Osteoblast (primary cell): ENCODE measurements at regions not wholly inside any gene's neighbourhood (a gene's known extent, or its start where the extent isn't known, plus 50 kb on each side); places are given as distances from the start of the nearest gene placed in this dataset.
A peak's percentile ranks its signal among the peaks of the same experiment; 100 is the strongest.

ENCODE experiments used
- DNase-seq: peaks from one replicate; pipeline ENCODE4 v3.0.0; 2011; ENCODE audit warnings: low spot score, mixed read lengths; ENCODE audit not compliant: insufficient read length; ENCODE audit errors: missing footprints
- H2AFZ ChIP-seq: 2 replicates; pipeline ENCODE4 v1.6.0; 2011; ENCODE audit warnings: mild to moderate bottlenecking, low read length
- H3K27ac ChIP-seq: 2 replicates; pipeline ENCODE4 v1.5.1; 2011; ENCODE audit warnings: mild to moderate bottlenecking, low read depth, low read length, moderate library complexity
- H3K27me3 ChIP-seq: 2 replicates; pipeline ENCODE4 v1.6.0; 2012; ENCODE audit warnings: mild to moderate bottlenecking, control low read depth, inconsistent platforms, low read length, moderate library complexity; ENCODE audit not compliant: insufficient read depth
- H3K36me3 ChIP-seq: 2 replicates; pipeline ENCODE4 v1.5.1; 2011; ENCODE audit warnings: mild to moderate bottlenecking, low read length, control low read depth, moderate library complexity; ENCODE audit not compliant: insufficient read depth
- H3K4me1 ChIP-seq: 2 replicates; pipeline ENCODE4 v1.5.1; 2011; ENCODE audit warnings: mild to moderate bottlenecking, low read length, control low read depth, moderate library complexity; ENCODE audit not compliant: insufficient read depth
- H3K4me2 ChIP-seq: 2 replicates; pipeline ENCODE4 v1.6.0; 2011; ENCODE audit warnings: mild to moderate bottlenecking, low read length; ENCODE audit not compliant: insufficient read depth
- H3K4me3 ChIP-seq: fragments of 200-600 bp; sonication (generic); 3 replicates; pipeline ENCODE4 v1.5.1; 2012; ENCODE audit warnings: mild to moderate bottlenecking, low read length, inconsistent platforms; ENCODE audit not compliant: insufficient read depth
- H3K79me2 ChIP-seq: 2 replicates; pipeline ENCODE4 v1.6.0; 2012; ENCODE audit warnings: mild to moderate bottlenecking, low read length, control low read depth, inconsistent platforms; ENCODE audit not compliant: insufficient read depth
- H3K9me3 ChIP-seq: 2 replicates; pipeline ENCODE4 v1.5.1; 2011; ENCODE audit warnings: low read depth, low read length, control low read depth
- H4K20me1 ChIP-seq: 2 replicates; pipeline ENCODE4 v1.6.0; 2012; ENCODE audit warnings: mild to moderate bottlenecking, low read length, control low read depth; ENCODE audit not compliant: insufficient read depth
- CTCF ChIP-seq: IDR thresholded peaks from 2 replicates; pipeline ENCODE4 v1.5.1; 2011; ENCODE audit warnings: mild to moderate bottlenecking, low read depth, low read length, moderate library complexity; ENCODE audit errors: extremely low read depth

- Histone ChIP-seq H3K4me3 (no peak overlapping the region), H3K9me3 (no peaks in the 10 kb centered on the region), H3K27me3 (peaks cover 6% of the 10 kb centered on the region), H3K36me3 (no peaks in the 10 kb centered on the region), H4K20me1 (no peaks in the 10 kb centered on the region), H3K79me2 (no peaks in the 10 kb centered on the region), H3K4me2 (no peak overlapping the region), H3K27ac (no peak overlapping the region), H2AFZ (no peak overlapping the region), H3K4me1 (peaks cover 4% of the 10 kb centered on the region)
- TF ChIP-seq CTCF = no peak
- no peak for DNase-seq
Observed at GRCh38 chrX:39866229-39866628, 231.5 kb downstream of the BCOR start.

GRCh38 chrX:39869846-39870601 is 227.7 kb downstream of the BCOR start:
- H4K20me1 ChIP-seq = no peaks in the 10 kb centered on the region
- H2AFZ ChIP-seq = peak overlapping the region; percentile 17
- no peak for TF ChIP-seq CTCF
- peaks cover 4% of the 10 kb centered on the region for H3K27me3 ChIP-seq
- H3K79me2 ChIP-seq = no peaks in the 10 kb centered on the region
- no peaks in the 10 kb centered on the region for H3K9me3 ChIP-seq
- H3K4me2 ChIP-seq = no peak overlapping the region
- no peak for DNase-seq
- H3K4me1 ChIP-seq = peaks cover 4% of the 10 kb centered on the region
- no peak overlapping the region for H3K4me3 ChIP-seq
- no peaks in the 10 kb centered on the region for H3K36me3 ChIP-seq
- no peak overlapping the region for H3K27ac ChIP-seq

GRCh38 chrX:39871648-39872047 is 226.1 kb downstream of the BCOR start:
- TF ChIP-seq CTCF = no peak
- no peaks in the 10 kb centered on the region for H4K20me1 ChIP-seq

GRCh38 chrX:39873117-39873516 is 224.6 kb downstream of the BCOR start:
- H4K20me1 ChIP-seq = no peaks in the 10 kb centered on the region
- TF ChIP-seq CTCF = no peak
- peaks cover 8% of the 10 kb centered on the region for H3K27me3 ChIP-seq
- H3K4me3 ChIP-seq = no peak overlapping the region
- no peaks in the 10 kb centered on the region for H3K9me3 ChIP-seq
- H3K79me2 ChIP-seq = no peaks in the 10 kb centered on the region
- H2AFZ ChIP-seq = no peak overlapping the region
- H3K36me3 ChIP-seq = no peaks in the 10 kb centered on the region
- peaks cover 4% of the 10 kb centered on the region for H3K4me1 ChIP-seq
- H3K27ac ChIP-seq = no peak overlapping the region
- H3K4me2 ChIP-seq = no peak overlapping the region
- no peak for DNase-seq

More at GRCh38 chrX:39871648-39872047, 226.1 kb downstream of the BCOR start:
- peaks cover 4% of the 10 kb centered on the region for H3K4me1 ChIP-seq
- H3K27me3 ChIP-seq = peaks cover 8% of the 10 kb centered on the region
- no peaks in the 10 kb centered on the region for H3K36me3 ChIP-seq
- no peak overlapping the region for H3K4me2 ChIP-seq
- no peaks in the 10 kb centered on the region for H3K79me2 ChIP-seq
- DNase-seq = no peak
- no peak overlapping the region for H3K27ac ChIP-seq
- no peaks in the 10 kb centered on the region for H3K9me3 ChIP-seq
- no peak overlapping the region for H3K4me3 ChIP-seq
- no peak overlapping the region for H2AFZ ChIP-seq
